HL-60 (cell line): ENCODE measurements at regions not wholly inside any gene's neighbourhood (a gene's known extent, or its start where the extent isn't known, plus 50 kb on each side); places are given as distances from the start of the nearest gene placed in this dataset.

Source experiments
- GABPA ChIP-seq: IDR thresholded peaks from 2 replicates; pipeline ENCODE4 v1.6.1; 2012; ENCODE audit warnings: low read depth
- TF ChIP-seq, protein P1 (sequence below): IDR thresholded peaks from one replicate; pipeline ENCODE4 v1.5.1; 2011; ENCODE audit warnings: low read length, control low read depth, inconsistent platforms; ENCODE audit not compliant: insufficient read depth

DNA sequence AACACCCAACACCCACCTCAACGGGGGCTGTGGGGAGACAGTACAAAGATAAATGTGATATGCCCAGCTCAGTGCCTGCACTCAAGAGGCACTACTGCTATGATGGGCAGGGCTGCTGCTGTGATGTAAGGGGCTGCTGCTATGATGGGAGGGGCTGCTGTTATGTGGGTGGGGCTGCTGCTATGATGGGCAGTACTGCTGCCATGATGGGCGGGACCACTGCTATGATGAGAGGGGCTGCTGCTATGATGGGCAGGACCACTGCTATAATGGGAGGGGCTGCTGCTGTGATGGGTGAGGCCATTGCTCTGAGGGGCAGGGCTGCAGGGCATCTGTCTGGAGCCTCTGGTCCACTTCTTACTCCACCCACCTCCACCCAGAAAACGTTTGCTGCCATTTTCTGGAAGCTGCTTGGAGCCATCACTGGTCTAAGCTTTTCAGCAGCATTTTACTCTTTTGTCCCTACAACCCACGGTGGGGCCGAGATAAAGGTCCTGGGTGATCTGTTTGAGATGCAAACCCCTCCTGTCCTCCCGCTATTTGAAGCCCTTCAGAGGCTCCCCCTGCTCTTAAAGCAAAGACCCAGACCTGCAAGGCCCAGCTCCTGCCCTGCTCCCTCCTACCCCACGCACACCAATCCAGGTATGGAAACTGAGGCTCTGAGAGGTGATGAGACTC lies 656.9 kb downstream of the PTPRU start:
- TF ChIP-seq GABPA: no peak
- TF ChIP-seq, protein P1, sequence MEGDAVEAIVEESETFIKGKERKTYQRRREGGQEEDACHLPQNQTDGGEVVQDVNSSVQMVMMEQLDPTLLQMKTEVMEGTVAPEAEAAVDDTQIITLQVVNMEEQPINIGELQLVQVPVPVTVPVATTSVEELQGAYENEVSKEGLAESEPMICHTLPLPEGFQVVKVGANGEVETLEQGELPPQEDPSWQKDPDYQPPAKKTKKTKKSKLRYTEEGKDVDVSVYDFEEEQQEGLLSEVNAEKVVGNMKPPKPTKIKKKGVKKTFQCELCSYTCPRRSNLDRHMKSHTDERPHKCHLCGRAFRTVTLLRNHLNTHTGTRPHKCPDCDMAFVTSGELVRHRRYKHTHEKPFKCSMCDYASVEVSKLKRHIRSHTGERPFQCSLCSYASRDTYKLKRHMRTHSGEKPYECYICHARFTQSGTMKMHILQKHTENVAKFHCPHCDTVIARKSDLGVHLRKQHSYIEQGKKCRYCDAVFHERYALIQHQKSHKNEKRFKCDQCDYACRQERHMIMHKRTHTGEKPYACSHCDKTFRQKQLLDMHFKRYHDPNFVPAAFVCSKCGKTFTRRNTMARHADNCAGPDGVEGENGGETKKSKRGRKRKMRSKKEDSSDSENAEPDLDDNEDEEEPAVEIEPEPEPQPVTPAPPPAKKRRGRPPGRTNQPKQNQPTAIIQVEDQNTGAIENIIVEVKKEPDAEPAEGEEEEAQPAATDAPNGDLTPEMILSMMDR: no peak
